UCSD-AML1 (cell line): ENCODE measurements at regions not wholly inside any gene's neighbourhood (a gene's known extent, or its start where the extent isn't known, plus 50 kb on each side); places are given as distances from the start of the nearest gene placed in this dataset.

Experiments
- DNase-seq: peaks from one replicate; lab custom pipeline; 2025; ENCODE audit not compliant: unreplicated experiment; lab: John Stamatoyannopoulos, UW

DNA sequence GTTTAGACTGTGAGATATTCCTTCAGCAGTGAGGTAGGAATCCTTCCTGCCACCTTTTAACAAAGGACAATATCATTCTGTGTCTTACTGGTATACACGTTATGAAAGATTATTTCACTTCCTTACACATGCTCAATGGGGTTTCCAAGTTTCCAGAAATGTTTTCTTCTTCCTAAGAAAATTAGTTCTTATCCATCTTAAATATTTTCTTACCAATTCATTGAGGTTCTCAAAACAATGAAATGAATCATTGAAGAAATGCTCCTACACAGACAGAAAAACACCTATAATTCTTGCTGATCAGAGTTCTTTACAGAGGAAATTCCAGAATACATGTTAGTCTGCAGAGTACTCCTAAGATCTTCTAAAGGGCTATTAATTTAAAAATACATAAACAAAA, 51.4 kb upstream of the SEC61G start:
- no peak for DNase-seq

DNA sequence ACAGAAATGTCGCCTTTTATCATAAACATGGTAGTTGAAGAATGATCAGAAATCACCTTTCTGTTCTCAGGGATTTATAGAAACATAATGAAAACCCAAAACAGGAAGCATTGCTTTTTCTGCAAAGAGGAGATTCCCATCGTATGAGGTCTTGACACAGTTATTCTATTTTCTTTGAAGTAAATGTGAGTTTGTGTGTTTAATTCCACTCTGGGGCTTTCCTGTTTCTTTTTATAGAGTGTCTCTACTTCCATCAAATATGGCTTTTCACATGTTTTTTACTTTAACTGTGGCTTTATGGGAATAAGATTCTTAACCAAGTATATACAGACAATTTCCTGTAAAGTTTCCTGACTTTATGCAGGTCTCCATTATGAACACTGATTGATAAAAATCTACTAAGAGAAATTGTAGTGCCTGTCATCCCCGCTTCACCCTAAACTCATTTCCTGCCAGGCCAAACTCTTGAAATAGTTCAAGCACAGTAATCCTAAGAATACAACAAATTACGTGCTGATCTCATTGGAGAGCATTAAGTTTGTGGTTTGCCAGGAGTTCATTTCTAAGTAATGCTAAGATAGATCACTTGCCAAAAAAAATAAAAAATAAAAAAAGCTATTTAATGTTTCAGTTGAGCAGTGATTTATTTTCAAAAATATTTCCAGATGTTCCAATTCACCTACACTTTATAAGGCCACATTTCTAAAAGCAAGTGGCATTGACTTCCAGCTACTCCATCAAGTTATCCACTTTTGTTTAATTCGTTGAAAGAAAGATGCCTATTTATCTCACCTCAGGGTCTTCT, 52.2 kb upstream of the SEC61G start:
- DNase-seq = no peak

DNA sequence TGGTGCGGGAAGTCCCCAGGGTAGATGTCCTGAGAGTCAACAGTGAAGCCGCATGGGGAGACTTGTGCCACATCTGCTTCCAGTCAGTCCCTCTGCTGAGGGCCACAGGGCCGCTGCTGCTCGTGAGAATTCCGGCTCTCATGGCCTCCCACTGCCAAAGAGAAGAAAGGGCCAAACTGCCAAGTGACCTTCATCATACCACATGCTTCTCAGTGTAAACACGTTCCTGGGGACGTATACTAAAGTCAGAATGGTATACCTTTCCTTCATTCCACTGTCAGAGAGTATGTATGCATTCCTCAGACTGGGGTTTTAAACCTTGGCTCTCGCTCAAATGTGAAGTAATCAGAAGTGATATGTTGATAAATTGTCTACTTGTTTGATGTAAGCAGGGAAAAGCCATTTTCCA, 52.8 kb upstream of the SEC61G start:
- no peak for DNase-seq

DNA sequence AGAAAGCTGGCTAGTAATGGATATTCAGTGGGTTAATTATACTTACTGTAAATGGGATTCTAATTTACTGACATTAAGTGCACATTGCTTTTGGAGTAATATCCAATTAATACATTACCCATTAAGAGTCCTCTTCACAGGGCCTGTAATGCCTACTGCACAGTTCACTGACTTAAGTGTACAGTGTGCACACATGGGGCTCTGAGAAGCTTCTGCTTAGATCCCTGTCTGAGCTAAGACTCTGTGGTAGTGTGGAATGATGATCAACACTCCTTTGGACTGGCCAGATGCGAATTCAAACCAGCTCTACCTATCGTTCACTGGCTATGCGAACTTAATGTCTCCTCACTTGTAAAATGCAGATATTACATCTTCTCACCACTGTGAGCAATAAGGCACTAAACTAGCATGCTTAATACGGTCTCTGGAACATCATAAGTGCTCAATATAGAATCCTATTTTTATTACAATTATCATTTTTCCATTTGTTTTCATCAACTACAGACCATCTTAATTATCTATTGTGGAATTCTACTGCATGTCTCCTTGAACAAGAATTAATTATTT, 53.8 kb upstream of the SEC61G start:
- no peak for DNase-seq

DNA sequence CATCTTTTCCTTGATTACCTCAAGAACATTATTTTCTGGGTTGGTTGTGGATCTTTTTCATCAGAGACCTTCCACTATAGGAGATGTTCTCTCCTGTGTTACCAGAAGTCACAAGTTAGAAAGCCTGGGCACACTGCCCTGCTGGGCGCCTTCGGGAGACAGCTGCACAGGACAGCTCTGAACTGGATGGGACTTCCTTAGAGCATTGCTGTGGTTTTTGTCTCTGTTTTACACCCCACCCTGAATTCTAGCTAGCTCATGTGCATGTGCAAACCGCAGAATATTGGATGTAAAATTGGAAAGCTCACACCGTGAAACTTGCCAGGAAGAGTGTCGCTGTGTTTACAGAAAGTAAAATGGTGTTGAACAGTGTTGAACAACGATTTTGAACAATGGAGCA, 54.4 kb upstream of the SEC61G start:
- no peak for DNase-seq

DNA sequence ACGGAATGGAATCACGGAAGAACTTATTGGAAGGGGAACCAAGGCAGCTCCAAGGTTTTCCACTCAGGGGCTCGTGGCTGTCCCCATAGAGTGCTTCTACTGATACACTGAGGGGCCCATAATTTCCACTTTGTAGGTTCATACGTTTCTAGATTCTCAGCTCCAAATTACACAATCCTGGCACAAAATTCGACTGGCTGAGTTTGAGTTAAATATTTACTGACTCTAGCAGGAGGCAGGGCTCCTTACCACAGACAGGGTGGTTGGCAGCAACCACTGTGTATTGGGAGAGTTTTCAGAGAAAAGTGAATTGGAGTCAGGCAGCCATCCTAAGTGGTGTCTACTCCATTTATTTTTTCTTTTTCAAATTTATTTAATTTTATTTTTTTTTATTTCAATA, 55.4 kb upstream of the SEC61G start:
- DNase-seq = no peak

DNA sequence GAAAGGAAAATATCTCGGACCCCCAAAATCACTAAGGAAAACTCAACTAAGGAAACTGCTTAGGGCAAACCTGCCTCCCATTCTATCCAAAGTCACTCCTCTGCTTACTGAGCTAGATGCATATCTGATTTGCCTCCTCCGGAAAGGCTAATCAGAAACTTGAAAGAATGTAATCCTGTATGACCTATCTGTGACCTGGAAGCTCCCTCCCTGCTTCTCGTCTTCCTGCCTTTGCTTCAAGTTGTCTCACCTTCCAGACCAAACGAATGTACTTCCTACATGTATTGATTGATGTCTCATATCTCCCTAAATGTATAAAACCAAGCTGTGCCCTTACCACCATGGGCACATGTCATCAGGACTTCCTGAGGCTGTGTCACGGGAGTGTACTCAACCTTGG, 58.1 kb upstream of the SEC61G start:
- no peak for DNase-seq

DNA sequence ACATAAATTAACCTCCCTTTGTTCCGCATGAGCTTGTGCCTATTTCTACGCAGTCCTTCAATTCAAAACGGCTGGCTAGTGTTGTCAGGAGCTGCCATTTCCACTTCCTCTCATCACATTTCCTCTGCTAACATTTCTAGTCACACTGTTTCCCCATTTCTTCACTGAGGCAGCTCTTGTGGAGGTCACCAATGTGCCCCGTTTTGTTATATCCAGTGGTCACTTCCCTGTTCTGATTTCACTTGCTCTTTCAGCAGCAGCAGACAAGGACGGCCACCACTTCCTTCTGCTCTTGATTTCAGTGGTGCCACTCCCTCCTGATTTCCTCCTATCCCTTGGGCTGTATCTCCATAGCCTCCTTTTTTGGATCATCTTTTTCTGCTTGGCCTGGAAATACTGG, 64.8 kb upstream of the SEC61G start:
- DNase-seq = no peak

DNA sequence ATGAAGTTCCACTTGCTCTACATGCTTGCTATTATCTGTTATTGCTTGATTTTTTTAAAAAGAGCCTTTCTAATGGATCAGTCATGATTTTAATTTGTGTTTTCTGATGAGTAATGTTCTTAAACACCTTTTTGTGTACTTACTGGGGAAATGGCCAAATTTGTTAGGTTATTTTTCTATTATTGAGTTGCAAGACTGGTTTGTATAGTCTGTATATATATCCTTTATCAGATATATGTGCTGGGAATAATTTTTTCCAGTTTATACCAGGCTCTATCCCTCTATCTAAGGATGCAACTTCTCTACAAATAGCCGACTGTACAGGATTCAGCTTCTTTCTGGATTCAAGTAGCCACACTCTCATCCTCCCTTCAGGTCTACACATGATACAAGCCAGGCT, 65.6 kb upstream of the SEC61G start:
- no peak for DNase-seq

DNA sequence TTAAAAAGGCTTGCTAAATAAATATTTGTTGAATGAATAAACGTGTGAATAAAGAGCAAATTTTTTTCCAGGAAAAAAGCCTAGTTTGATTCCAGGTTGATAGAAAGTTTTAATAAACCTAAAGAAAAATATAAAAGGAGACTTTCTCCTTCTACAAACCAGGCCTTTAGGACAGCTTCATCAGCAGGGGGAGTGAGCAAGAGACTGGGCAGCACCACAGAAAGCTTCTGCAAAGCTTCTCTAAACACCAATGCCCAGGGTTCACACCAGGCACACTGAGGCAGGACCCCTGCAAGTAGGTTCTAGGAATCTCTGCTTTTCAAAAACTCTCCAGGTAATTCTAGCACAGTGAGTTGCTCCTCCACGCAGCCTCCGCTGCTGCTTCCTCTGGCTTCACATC, 66.4 kb upstream of the SEC61G start:
- no peak for DNase-seq

DNA sequence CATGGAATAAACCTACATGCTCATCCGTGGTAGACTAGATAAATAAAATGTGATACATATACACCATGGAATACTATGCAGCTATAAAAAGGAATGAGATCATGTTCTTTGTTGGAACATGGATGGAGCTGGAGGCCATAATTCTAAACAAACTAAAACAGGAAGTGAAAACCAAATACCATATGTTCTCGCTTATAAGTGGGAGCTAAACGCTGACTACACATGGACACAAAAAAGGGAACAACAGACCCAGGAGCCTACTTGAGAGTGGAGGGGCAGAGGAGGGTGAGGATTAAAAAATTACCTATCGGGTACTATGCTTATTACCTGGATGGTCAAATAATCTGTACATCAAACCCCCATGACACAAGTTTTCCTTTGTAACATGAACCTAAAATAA, 68.7 kb upstream of the SEC61G start:
- no peak for DNase-seq

DNA sequence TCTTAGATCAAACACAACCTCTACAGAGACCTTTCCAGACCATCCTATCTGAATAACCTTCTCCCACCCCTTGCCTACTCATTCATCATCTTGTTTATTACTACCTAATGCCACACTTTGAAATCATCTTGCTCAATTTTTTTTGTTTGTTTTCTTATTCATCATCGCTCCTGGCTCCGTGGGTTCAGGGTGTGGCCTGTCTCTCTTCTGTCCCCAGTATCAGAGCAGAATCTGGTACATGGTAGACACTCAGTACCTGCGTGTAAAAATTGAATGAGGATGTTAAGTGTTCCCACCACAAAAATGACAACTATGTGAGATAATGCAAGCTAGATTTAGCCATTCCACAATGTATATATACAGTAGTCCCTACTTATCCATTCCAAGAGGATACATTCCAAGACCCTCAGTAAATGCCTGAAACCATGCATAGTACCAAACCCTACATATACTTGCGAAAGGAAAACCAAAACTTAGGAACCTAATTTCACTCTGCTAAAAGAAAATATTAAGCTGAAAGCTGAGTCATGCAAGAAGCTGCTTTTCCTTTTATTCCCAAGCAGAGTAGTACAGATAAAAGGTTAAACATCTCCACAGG, 72.1 kb upstream of the SEC61G start:
- no peak for DNase-seq

DNA sequence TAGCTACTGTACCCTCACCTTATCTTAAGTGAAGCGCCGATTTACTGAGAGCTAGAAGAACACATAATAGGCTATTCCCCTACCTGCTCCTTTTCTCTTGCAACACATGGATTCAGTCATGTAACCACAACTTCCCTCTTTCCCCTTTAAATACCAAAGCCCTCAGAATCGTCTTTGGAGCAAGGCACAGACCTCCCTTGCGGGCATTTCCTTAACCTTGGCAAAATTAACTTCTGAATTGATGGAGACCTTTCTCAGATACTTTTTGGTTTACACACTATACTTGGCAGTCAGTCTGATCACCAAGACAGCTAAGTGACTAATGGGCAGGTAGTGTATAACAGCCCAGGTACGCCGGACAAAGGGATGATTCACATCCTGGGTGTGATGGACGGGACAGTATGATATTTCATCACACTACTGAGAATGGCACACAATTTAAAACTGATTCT, 72.7 kb upstream of the SEC61G start:
- no peak for DNase-seq

DNA sequence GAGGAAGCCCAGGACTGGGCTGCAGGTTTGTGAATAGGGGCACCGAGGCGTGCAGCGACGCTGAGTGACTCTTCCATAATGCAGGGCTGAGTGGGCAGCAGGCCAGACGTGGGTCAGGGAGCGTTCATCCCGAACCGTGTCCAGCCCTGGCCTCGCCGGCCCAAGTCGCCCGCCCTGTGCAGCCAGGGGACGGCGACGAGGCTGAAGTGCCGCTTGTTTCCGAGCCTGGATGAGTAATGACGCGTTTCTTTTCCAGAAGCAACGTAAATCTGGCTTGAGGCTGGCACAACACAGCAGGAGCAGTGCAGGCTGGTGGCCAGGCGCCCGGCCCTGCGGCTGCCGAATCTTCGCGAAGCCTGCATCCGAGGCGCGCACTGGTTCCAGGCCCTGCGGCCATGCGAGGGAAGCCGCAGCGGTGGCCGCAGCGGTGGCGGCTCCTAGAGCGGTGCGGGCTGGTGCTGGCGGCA, 74.0 kb upstream of the SEC61G start:
- DNase-seq = no peak

DNA sequence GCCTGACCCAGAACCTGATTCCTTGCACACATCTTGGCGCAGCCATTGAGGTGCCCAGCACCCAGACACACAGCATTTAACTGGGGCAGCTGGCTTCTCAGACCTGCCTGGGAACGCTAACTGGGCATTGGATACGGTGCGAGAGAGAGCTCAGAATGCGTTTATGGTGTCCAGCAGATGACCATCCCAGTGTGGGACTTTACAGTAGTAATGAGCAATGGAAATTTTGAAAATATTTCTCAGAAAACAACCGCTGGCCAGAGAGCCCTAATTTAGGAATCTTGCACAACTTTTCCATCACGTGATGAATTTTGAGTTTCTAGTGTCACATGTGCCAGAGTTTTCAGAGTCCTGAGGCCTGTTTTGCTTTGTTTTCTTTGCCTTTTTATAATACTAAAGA, 78.2 kb upstream of the SEC61G start:
- no peak for DNase-seq

DNA sequence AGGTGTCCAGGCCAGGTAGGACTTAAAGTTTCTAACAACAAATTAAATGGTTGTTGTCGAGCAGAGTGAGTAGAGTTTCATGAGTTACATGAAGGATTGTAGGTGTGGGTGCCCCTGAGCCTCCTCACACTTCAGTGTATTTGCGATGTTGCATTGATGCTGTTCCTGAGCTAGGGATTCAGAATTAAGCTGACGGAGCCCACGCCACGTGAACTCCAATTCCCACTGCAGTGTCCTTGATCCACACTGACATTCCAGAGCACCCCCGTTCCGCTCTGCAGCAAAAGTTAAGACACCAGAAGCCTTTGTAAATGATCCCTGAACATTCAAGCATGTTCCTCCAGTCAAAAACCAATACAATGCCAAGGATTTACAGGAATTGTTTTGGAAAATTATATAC, 78.8 kb upstream of the SEC61G start:
- DNase-seq = no peak

DNA sequence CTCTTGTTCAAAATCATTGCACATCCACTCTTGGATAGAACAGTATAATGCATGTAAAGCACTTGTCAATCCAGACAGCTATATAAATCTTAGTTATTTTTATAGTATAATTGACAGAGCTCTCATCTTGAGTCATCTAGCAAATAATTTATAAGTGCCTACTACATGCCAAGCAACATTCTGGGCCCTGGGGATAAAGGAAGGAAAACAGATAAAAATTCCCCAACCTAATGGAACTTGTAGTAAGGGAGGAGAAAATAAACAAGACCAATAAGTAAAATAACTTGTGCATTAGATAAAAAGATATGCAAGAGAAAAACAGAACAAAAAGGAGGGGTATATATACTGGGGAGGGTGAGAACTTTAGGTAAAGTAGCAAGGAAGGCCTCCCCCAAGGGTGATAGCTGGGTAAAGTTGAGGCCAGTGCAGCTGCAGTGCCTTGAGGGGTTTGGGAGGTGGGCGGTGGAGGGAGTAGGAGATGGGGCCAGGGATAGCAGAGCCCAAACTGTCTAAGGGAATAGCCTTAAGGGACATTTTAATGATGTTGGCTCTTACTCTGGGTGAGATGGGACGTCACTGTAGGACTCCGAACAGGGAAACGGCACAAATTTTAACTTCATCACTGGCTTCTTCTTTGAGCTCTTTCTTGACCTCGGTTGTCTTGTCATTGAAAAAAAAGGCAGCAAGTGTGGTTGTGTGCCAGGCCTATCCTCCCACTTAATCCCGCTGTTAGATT, 79.3 kb upstream of the SEC61G start:
- no peak for DNase-seq

DNA sequence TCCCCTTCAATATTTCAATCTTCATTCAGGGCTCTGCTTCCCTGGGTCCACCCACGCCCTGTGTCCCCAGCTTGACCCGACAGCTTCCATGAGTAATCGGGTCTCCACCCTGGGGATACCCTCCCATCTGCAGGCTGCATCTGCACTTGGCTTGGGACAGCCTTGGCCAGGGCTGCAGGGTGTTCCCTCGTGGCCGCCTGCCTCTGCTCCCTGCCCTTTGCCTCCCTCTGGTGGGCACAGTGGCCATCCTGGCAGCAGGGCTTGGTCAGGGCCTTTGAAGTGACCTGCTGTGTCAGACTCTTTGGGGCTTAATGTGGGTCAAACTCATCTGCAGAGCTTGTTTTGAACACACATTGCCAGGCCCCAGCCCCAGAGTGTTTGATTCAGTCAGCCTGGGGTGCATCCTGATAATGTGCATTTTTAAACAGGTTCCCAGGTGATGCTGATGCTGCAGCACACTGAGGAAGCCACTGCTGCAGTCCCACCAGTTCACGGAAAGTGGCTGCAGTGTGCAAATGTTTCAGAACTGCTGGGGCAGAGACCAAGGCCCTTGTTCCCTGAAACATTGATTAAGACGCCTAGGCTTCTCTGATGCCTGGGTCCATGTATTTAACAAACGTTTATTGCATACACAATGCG, 80.7 kb upstream of the SEC61G start:
- DNase-seq = peak; percentile 18

DNA sequence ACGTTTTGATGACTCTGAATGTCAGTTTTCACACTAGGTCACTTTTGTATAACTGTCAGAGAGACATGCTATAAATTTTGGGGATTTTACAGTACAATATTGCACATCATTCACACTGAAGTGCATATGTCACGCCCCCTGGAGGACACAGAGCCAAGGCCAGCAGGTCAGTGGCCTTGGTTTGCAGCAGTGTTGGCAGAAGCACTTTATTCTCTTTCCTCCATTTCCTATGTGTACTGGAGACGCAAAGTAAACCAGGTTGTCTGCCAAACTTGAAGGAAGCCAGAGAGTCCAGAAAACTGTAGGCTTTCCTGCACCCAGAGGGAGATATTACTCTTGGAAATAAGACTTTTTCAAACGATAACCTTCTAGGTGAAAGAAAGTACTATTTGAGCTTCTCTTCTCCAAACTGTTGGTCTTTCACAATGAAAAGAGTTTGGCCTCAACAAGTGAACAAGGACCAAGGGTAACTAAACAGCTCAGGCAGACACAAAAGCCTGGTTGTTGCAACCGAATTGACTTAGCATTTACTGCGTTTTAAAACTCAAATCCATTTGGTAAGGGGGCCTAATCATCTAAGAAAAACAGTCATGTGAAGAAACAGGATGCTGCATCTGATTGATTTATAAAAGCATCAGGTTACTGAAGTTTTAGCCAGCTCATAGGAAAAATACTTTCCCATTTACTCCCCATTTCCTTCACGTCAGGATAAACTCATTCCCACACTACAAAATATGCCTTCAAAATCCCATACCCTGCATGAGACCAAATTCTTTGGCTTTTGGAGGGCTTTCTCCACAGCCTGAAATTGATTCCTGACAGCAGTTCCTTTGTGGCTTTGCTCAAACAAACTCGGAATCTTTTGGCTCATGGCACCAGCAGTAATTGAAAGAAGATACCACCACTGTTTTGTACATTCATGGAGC, 83.0 kb upstream of the SEC61G start:
- peak; percentile 11 for DNase-seq

DNA sequence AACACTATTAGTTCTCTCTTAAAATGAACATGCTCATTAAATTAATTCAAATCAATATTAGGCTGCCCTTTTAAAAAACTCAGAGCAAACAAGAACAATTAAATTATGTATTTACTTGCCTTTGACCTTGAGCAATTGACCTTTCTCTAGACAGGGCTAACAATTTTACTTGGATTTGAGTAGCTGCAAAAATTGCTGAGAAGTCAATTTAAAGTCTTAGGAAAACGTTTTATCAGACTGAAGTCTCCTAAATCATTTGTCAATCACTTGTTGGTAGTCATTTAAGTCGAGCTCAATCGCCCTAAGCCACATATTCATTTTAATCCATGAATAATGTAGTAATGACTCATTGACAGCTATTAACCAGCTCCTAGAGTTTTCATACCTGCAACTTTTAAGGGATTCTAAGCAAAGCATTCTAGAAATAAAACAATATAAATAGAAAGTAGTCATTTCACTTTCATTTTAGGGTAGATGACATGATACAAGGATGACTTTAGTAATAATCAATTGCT, 84.9 kb upstream of the SEC61G start:
- DNase-seq = no peak
